GM18519 (cell line): ENCODE measurements at regions not wholly inside any gene's neighbourhood (a gene's known extent, or its start where the extent isn't known, plus 50 kb on each side); places are given as distances from the start of the nearest gene placed in this dataset.
"Not testable (repeated sequence)": the region's sequence is repeated elsewhere in the genome, so short reads cannot be mapped to it uniquely, and the experiment has no call there.

Experiments used
- ATAC-seq: cut with Tn5 transposase; IDR thresholded peaks from one replicate; pipeline ENCODE4 v1.9.1; 2021; ENCODE audit warnings: mild to moderate bottlenecking, moderate library complexity; ENCODE audit not compliant: unreplicated experiment, low FRiP score

DNA sequence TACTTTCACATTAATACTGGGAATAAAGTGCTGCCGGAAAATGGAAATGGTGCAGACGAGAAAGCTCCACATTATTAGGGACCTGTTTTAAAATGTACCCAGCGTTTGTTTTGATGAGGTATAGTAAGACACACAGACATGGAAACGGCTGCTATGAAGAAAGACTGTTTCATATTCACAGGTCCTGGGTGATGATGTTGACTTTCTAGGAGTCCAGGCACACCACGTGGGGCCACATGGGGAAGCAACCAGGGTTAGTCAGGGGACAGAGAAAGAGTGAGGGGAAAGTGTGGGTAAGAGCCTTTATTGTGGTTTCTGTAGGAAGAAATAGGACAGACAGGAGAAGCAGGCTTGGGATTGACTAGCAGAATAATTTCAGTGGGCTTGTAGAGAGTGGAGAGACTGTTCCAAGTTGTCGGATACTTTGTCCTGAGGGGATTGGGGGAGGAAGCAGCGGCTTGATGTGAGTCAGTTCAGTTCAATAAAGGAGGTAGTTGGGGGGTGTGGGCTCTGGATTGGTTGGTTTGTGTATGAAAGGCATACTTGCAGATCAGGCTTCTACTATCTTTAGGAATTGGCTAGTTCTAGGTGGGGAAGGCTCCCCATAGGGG, 112.0 kb upstream of the MCHR2 start:
- no peak for ATAC-seq

DNA sequence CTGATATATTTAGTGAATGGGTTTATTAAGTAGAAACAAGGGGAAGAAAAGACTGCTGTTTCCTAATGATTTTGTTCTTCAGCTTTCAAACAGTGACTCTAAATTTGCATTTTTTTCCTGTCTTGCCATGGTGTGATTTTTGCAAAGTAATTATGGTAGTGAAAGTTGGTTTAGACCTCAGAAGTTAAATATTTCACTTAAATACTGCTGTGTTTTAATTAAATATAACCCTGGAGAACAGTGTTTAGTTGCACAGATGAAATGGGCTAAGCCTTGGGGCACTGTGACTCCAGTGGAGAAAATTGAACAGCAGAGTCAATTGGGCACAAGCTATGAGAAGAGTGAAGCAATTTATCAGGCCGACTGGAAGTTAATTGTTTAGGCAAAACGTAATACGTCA, 111.1 kb upstream of the MCHR2 start:
- ATAC-seq = no peak

DNA sequence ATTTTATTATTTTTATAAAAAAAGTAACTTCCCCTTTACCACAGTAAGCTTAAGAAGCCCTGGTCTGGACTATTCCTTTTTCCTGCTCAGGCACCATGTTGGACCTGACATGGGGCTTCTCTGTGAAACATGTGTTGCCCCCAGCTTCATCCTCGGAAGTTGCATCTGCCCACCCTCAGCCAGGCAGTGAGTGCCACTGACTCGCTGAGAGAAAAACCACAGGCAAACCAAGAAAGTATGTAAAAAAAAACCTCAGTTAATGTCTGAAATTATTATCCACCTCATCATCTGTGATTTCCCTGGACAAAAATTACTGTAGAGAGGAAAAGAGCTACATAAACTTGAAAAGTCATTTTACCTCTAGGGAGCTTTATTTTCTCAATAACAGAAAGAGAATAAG, 109.9 kb upstream of the MCHR2 start:
- no peak for ATAC-seq

DNA sequence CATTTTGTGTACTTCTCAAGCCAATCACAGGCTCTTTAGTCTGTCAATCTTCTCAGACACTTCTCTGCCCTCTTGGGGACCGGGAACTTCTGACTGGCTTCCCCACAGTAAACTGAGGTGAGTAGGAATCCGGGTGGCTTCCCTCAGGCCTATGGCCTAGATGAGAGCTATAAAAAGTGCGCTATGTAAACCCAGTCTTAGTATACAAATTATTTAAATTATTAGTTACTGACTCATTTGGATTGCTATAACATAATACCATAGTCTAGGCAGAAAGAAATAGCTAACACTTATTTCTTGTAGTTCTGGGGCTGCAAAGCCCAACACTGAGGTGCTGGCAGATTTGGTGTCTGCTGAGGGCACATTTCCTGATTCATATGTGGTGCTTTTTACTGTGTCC, 109.2 kb upstream of the MCHR2 start:
- ATAC-seq = no peak

DNA sequence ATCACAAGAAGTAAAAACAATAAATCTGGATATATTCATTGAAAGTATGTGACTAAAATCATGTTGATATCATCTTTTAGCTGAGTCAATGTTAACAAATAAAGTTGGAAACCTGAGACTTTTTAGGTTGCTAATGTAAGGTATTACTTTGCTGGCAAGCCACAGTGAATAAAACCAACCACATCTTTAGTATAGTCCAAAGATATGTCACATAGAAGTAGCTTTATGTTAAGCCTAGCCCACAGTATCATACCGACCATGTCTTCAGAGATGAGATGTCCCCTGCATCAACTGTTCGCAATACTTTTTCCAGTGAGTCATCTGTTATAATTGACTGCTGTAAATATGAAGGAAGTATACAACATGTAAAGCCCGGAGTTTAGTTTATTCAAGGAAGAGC, 107.6 kb upstream of the MCHR2 start:
- ATAC-seq = no peak

DNA sequence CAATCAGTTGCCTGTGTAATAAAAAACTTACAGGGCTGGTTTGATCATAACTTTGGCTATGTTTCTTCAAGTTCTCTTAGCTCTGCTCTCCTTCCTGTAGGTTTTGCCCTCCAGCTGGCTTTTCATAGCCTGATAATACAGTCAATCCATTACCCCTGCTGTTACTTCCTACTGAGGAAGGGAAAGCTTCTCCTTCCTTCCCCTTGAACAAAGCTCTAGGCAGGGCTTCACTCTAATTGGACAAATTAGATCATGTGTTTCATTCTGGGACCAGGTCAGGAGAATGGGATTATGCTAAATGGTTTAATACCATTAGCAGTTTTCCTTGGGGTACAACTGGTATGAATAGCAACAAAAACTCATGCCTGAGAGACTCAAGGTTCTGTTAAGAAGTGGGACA, 106.8 kb upstream of the MCHR2 start:
- ATAC-seq = no peak

DNA sequence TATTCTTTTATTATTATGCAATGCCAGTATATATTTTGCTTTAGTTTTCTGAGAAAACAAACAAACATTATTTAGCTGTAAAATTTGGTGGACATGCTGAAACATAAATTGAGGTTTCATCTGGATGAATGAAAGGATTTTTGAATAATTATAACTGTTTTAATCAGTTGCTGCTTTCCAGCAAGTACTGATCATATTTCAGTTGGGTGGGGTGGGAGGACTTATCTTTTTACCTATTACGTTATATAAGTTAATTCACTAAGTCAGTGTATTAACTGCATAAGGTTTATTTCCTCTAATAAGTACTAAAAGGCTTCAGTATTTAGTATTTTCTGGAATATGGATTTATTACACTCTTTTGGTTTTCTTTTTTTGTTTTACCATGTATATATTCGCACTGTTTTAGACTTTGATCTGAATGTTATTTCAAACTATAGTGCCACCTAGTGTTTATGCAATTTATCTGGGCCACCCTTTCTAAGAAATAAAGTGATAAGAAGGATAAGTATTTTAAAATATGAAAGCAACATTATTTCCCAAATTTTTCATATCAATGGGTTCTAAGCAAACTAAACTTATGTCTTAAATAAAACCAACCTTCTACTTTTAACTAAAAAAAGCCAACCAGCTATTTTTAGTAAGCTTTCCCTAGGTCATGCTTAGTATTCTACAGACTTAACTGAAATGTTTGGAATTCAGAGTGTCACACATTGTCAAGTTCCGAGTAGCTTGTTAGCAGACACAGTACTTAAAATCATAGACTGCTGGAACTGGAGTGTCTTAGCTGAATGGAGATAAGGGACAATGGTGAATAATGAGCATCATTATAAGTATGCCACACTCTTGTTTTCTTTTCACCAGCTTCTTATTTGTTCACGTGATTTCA, 105.4 kb upstream of the MCHR2 start:
- peak; percentile 51 for ATAC-seq

DNA sequence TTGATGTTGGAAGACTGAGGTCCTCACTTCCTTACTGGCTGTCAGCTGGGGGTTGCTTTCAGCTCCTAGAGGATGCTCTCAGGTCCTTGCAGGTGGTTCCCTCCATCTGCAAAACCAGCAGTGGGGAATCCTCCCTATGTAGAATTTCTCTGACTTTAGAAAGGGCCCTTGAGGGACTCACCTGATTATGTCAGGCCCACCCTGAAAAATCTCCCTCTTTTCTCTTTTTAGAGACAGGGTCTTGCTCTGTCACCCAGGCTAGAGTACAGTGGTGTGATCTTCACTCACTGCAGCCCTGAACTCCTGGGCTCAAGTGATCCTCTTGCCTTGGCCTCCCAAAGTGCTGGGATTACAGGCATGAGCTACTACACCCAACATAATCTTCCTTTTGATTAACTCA, 102.9 kb upstream of the MCHR2 start:
- no peak for ATAC-seq

DNA sequence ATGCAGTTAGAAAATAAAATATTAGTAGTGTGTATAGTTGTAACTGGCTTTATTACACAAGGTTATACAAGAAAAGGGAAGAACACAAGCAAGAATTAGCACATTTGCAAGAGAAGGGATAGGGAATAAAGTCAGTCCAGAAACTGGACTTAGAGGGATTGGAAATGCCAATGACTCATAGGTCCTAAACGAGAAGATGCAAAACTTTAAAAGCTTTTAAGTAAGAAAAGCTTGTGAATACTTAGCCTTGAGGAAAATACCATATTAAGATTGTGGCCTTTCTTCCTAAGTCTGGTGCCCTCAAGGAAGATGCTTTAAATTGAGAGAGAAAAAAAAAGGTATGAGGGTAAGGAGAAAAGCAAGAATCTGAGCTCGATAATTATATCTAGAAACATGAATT, 102.3 kb upstream of the MCHR2 start:
- no peak for ATAC-seq

DNA sequence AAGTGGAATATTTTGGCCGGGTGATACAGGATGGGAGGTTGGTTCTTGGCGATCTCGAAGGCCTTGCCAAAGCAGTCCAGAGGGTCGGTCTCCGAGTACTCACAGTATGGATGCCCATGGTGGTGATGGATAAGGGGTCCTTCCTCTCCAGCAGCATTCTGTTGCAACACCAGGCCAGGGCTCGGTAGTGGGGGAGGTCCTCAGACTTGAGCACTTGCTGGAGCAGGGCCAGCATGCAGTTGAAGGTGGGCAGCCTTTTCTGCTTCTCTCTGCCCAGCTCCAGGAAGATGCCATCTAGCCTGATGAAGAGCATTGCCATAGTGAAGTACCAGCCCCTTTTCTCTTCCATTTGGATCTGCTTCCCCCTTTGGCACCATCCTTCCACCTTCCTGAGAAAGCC, 99.4 kb upstream of the MCHR2 start:
- ATAC-seq = no peak

DNA sequence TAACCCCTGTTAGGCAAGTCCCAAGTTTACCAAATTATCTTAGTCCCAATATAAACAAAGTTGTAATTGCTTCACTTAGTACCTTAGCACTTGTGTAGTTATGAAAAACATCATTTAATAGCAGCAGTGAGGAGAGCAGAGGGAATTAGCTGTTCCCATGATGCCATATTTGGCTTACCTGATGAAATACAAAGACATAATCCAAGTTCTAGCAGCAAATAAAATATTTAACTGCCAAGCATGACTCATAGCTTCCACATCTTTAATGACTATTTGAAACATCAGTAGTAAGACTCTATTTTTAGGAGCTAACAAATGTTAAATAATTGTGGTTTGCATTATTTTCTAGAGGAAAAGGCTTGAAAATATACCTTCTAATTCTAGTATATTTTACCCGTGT, 94.0 kb upstream of the MCHR2 start:
- no peak for ATAC-seq

DNA sequence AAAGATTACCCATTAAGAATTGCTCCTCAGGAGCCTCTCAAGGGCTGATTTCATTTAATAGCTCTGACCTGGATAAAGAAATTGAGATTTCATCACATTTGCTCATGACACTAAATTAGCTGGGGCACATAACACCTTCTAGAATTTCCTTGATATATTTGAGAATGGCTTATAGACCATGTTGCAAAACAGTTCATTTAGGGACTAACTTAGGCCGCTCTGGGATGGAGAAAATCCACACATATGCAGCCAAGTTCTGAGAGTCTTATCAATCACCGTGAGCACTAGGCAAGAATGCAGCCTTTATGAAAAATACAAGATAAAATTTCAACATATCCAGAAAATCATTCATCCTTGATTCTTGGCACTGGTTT, 91.0 kb upstream of the MCHR2 start:
- no peak for ATAC-seq

DNA sequence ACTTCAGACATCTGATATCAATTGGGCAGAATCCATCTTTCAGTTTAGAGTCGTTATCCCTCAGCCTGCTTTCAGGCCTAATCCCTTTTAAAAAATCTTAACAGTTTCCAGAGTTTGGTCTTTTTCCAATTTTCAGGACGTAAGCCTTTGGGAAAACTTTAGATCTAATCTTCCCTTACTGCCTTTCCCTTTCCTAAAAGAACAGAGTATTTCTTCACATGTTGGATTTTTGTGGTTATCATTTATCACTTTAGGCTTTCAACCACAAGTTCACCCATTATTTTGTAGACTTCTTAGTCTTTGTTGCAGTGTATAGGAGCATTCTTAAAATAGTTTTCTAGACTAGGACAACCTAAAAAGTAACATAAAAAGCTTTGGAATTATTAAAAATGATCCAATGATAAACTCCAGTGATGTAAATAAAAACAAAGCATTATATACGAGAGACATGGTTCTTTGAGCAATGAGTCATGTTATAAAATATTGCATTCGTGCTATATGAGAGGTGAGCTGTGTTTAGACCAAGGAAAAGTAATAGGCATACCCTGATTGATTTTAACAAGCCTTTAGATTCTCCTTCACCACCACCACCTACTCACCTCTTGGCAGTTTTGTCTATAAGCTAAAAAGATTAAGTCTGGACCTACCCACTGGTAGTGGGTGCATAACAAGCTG, 90.4 kb upstream of the MCHR2 start:
- no peak for ATAC-seq

DNA sequence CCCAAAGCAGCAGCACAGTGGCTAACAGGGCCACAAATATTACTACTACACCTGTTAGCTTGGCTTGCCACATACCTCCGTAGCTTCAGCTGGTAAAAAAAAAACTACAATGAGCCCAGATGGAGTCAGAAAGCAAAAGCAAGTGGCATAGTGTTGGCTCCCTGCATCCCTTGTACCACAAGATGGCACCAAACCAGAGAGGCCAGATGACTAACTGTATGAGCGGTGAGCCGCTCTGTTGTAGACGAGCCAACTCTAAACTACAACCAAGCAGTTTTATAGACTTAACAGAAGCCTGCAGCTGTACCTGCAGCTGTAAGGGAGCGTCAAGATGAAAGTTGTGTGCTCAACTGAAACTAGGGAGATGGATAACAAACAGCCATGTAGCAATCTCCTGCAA, 84.5 kb upstream of the MCHR2 start:
- ATAC-seq = no peak

DNA sequence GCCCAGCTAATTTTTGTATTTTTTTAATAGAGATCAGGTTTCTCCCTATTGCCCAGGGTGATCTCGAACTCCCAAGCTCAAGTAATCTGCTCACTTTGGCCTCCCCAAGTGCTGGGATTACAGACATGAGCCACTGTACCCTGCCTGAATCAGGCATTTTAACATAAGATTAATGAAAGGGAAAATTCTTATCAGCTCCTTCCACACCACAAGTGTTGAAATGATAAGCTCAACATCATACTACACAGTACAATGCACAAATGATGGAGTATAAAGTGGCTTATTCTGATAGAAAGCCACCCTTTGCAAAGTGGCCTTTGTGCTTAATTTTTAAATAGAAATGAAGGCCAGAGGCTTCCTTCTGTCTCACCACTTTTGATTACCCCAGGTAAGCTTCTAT, 71.3 kb upstream of the MCHR2 start:
- ATAC-seq = no peak

DNA sequence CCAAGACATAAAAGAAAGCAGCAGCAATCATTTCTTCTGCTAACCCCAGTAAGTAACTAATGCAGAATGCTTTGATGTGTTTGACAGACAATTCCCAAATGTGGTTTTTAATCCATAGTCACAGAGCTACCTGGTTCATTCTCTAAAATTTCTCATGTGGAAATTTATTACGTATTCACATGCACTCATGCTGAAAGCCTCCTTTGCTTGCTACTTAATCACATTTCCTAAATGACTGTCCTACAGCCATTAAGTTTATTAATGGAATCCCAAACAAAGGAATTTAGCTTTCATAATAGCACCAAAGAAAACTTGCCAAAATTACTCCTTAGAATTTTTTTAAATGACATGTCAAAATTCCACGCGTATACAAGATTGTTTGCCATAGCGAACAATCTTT, 68.6 kb upstream of the MCHR2 start:
- ATAC-seq = no peak

DNA sequence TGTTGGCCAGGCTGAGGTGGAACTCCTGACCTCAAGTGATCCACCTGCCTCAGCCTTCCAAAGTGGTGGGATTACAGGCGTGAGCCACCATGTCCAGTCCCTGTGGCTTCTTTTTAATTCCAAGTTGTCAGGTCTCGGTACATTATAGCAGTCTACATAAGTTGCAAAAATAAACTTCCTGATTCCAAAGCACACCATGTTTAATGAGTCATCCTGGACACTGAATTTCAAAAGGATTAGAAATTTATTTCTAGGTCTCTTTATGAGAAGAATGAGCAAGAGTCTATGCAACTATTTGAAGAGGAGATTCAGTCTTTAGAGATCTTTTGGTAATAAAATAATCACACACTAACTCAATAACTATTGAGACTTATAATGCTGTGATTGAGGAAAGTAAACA, 63.9 kb upstream of the MCHR2 start:
- no peak for ATAC-seq

DNA sequence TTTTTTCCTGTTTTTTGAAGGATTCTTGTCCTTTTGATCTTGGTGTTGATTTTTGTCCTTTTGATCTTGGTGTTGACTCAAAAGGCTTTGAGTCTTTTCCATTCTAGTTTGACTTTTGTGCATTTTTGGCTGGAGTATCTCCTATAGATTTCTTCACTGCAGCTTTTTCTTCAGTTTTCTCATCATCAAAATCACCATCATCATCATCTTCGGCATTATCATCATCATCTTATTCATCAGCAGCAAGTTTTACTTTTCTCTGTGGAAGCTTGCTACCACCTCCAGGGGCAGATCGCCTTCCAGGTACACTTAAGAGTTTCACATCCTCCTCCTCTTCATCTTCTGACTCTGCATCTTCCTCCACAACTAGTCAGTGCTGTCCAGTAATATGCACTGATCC, 56.5 kb upstream of the MCHR2 start:
- no peak for ATAC-seq

DNA sequence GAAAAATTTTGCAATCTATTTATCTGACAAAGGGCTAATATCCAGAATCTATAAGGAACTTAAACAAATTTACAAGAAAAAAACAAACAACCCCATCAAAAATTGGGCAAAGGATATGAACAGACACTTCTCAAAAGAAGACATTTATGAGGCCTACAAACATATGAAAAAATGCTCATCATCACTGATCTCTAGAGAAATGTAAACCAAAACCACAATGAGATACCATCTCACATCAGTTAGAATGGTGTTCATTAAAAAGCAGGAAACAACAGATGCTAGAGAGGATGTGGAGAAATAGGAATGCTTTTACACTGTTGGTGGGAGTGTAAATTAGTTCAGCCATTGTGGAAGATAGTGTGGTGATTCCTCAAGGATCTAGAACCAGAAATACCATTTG, 49.9 kb upstream of the MCHR2 start:
- not testable (repeated sequence) for ATAC-seq
